Stomach smooth muscle (tissue), 2 donors: ENCODE measurements at regions not wholly inside any gene's neighbourhood (a gene's known extent, or its start where the extent isn't known, plus 50 kb on each side); places are given as distances from the start of the nearest gene placed in this dataset.

Source experiments
- H3K27ac ChIP-seq: one replicate; pipeline ENCODE4 v1.7.0; 2013; ENCODE audit warnings: mild to moderate bottlenecking, low read length, inconsistent platforms
- H3K27me3 ChIP-seq, 2 donors: one replicate each; pipeline ENCODE4 v1.7.0; 2013; ENCODE audit warnings: low read length in 2 of 2; ENCODE audit not compliant: insufficient read depth in 2 of 2, control insufficient read depth in 1 of 2
- H3K36me3 ChIP-seq, 2 donors: one replicate each; pipeline ENCODE4 v1.7.0; 2013; ENCODE audit warnings: low read length in 2 of 2; ENCODE audit not compliant: control insufficient read depth in 2 of 2, insufficient read depth in 2 of 2
- H3K4me1 ChIP-seq: one replicate; pipeline ENCODE4 v1.7.0; 2013; ENCODE audit warnings: low read length; ENCODE audit not compliant: control insufficient read depth, insufficient read depth
- H3K4me3 ChIP-seq, 2 donors: one replicate each; pipeline ENCODE4 v1.7.0; 2013; ENCODE audit warnings: low read length in 2 of 2
- H3K9ac ChIP-seq, 2 donors: one replicate each; pipeline ENCODE4 v1.7.0; 2013; ENCODE audit warnings: low read length in 2 of 2, mild to moderate bottlenecking in 1 of 2
- H3K9me3 ChIP-seq, 2 donors: one replicate each; pipeline ENCODE4 v1.7.0; 2013; ENCODE audit warnings: low read length in 2 of 2; ENCODE audit not compliant: control insufficient read depth in 2 of 2
- donor health status: healthy.
- donor health status: Pancreatic carcinoma.

DNA sequence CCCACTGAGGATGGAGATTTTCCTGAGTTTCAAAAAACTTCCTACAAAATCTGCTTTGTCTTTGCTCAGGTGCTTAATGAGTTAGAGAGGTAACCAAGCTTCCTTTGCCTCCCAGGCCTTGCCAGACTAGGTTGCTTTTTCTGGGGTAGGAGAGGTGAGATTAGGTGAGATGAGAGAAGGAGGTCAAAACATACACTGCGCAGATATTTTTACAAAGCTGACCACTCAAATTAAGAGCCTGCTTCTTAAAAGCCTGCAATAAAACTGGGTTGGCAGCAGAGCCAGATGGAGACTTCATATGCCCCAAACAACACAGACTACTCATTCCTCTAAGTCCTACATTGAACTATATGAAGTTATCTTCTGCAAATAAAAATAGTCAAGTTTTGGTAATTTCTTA lies 352.5 kb downstream of the NUF2 start:
- Histone ChIP-seq H3K9me3 (no peaks in the 10 kb centered on the region), H3K36me3 (no peaks in the 10 kb centered on the region), H3K27ac (no peak overlapping the region), H3K4me3 (no peak overlapping the region), H3K27me3 (no peaks in the 10 kb centered on the region), H3K9ac (no peak overlapping the region), H3K4me1 (no peaks in the 10 kb centered on the region)

DNA sequence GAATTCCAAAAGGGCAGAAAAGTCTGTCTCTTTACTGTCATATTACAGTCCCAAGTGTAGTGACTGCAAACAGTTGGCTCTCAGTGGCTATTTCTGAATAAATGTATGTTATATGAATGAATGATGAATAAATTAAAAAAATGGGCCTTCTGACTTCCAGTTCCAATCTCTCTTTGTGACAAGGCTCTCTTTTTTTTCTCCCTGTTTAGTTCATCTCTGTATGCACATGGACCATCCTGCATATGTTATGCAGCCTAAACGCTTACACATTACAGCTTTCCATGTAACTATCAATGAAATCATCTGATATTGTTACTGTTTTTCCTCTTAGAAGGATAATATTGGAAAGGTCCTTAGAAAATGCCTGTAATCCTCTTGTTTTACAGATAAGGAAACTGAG lies 363.0 kb downstream of the NUF2 start:
- no peaks in the 10 kb centered on the region for H3K27me3 ChIP-seq
- H3K36me3 ChIP-seq, result no peaks in the 10 kb centered on the region
- no peak overlapping the region for H3K4me3 ChIP-seq
- no peak overlapping the region for H3K27ac ChIP-seq
- H3K4me1 ChIP-seq, result no peaks in the 10 kb centered on the region
- no peak overlapping the region for H3K9ac ChIP-seq
- H3K9me3 ChIP-seq, result peaks cover 0 to 3% of the 10 kb centered on the region in 2 donors

DNA sequence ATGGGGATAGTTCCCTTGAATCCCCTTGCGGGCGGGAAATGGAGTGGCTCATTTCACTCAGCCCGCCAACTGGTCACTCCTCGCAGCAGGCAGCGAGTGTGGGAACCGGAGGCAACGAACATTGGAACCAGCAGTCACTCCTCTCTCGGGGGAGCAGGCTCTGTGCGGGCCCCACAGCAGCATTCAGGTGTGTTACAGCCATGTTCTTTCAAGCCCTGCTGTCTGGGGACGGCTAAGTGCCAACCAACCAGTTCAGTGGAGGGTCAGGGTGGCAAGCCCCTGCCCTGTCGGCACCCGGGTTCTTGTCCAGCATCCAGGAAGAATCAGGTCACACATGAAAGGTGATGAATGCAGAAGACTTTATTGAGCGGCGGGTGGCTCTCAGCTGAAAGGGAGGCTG lies 370.5 kb downstream of the NUF2 start:
- Histone ChIP-seq H3K9ac (no peak overlapping the region), H3K4me3 (no peak overlapping the region), H3K4me1 (no peaks in the 10 kb centered on the region), H3K27me3 (no peaks in the 10 kb centered on the region), H3K27ac (no peak overlapping the region), H3K9me3 (no peaks in the 10 kb centered on the region), H3K36me3 (no peaks in the 10 kb centered on the region)

DNA sequence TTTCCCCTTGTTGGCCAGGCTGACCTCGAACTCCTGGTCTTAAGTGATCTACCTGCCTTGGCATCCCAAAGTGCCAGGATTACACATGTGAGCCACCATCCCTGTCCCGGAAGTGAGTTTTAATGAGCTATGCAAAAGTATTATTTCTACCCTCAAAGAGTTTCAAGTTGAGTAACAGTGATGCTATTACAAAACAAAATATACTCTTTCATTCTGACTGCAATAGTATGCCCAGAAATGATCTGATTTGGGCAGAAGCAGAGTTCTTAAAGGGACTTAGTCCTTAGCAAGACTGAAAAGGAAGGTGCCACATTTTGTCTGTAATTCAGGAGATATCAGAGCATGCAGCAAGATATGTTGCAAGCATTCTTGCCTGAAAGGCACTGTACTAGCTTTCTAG lies 375.4 kb downstream of the NUF2 start:
- no peaks in the 10 kb centered on the region for H3K27me3 ChIP-seq
- H3K4me3 ChIP-seq, result no peak overlapping the region
- no peaks in the 10 kb centered on the region for H3K36me3 ChIP-seq
- H3K9me3 ChIP-seq, result no peaks in the 10 kb centered on the region
- H3K27ac ChIP-seq, result no peak overlapping the region
- H3K4me1 ChIP-seq, result no peaks in the 10 kb centered on the region
- H3K9ac ChIP-seq, result no peak overlapping the region

DNA sequence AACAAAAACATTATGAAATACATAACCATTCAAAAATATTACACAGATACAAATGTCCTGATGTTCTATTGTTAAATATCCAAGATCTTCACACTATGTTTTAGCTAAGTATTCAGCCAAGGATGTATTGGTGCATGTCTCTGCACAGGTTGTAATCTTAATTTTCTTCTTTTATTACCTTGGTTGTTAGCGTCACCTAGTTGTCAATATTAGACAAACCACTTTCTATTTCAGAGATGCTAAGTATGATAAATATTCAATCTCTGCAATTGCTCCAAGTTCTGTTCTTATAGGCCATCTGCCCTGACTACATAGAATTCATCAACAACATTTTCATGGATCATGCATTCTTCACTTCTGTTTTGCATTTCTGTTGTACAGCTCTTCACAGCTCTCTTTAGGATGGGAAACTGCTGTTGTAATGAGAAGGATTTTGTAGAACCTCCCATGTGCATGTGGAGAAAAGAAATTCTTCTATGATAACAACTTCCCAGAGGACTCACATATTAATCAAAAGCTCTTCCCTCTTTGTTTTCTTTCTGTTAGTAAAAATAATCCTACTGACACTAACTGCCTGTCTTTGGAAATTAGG lies 380.1 kb downstream of the NUF2 start:
- H3K9me3 ChIP-seq, result no peaks in the 10 kb centered on the region
- H3K4me1 ChIP-seq, result no peaks in the 10 kb centered on the region
- no peaks in the 10 kb centered on the region for H3K36me3 ChIP-seq
- no peak overlapping the region for H3K4me3 ChIP-seq
- H3K9ac ChIP-seq, result no peak overlapping the region
- no peak overlapping the region for H3K27ac ChIP-seq
- no peaks in the 10 kb centered on the region for H3K27me3 ChIP-seq

DNA sequence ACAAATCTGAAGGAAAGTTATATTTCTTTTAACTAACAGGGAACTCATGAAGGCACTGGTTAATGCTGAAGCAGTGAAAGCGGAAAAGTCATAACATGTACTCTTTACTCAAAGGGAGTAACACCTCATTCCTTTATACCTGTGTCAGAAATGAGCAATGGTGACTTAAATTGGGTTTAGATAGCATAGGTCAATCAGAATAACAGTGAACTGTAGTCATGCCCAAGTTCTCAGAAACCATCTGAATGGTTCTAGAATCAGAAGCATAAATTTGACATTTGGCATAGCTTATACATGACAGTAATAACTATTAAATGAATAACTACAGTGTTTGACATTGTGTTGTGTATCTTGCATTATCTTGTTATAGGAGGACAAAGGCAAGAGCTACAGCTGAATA lies 382.0 kb downstream of the NUF2 start:
- Histone ChIP-seq H3K27me3 (no peaks in the 10 kb centered on the region), H3K27ac (no peak overlapping the region), H3K9ac (no peak overlapping the region), H3K9me3 (no peaks in the 10 kb centered on the region), H3K4me1 (no peaks in the 10 kb centered on the region), H3K36me3 (no peaks in the 10 kb centered on the region), H3K4me3 (no peak overlapping the region)

DNA sequence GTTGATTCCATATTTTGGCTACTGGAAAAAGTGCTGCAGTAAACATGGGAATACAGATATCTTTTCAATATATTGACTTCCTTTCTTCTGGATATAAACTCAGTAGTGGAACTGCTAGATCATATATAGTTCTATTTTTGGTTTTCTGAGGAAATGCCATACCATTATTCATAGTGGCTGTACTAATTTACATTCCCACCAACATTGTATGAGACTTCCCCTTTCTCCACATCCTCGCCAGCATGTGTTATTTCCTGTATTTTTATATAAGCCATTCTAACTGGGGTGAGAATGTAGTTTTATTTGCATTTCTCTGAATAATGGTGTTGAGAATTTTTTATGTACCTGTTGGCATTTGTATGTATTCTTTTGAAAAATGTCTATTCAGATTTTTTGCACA lies 385.2 kb downstream of the NUF2 start:
- Histone ChIP-seq H3K27ac (no peak overlapping the region), H3K4me1 (no peaks in the 10 kb centered on the region), H3K9ac (no peak overlapping the region), H3K36me3 (no peaks in the 10 kb centered on the region), H3K4me3 (no peak overlapping the region), H3K27me3 (no peaks in the 10 kb centered on the region), H3K9me3 (peaks cover 0 to 2% of the 10 kb centered on the region in 2 donors)

DNA sequence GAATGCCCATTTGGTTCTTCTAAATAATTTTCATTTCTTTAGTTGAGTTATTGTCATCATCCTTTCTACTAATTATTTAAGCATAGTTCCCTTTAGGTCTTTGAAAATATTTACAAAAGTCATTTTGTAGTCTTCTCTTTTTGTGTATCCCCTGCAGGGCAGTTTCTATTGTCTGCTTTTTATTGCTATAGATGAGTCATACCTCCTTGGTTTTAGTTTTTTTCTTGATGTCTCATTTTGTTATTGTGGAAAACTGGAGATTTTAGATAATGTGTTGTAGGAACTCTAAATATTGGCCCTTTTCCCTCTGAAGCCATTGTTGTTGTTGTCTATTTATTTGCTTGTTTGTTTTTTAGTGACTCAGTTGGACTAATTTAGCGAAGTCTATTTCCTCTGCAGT lies 387.9 kb downstream of the NUF2 start:
- H3K36me3 ChIP-seq, result no peaks in the 10 kb centered on the region
- H3K27me3 ChIP-seq, result no peaks in the 10 kb centered on the region
- no peak overlapping the region for H3K27ac ChIP-seq
- peaks cover 0 to 2% of the 10 kb centered on the region in 2 donors for H3K9me3 ChIP-seq
- H3K4me3 ChIP-seq, result no peak overlapping the region
- no peaks in the 10 kb centered on the region for H3K4me1 ChIP-seq
- no peak overlapping the region for H3K9ac ChIP-seq

DNA sequence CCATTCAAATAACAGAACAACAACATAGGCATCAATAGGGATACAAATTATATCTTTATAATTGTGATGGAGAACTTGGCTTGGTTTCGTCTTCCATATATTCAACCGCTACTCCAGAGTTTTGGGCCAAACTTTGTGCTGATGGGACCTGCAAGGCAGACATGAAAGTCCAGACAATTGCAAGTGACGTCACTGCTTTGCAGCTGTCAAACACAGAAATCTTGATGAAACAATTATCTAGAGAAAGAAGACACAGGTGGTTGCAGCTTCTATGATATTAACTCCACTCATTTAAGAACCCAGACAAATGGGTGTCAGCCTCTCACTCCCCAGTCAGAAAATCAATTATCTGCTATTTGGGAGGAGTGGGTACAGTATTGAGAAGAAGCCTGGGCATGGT lies 390.6 kb downstream of the NUF2 start:
- Histone ChIP-seq H3K4me3 (no peak overlapping the region), H3K27me3 (no peaks in the 10 kb centered on the region), H3K9ac (no peak overlapping the region), H3K4me1 (no peaks in the 10 kb centered on the region), H3K27ac (no peak overlapping the region), H3K36me3 (no peaks in the 10 kb centered on the region), H3K9me3 (peaks cover 0 to 2% of the 10 kb centered on the region in 2 donors)

DNA sequence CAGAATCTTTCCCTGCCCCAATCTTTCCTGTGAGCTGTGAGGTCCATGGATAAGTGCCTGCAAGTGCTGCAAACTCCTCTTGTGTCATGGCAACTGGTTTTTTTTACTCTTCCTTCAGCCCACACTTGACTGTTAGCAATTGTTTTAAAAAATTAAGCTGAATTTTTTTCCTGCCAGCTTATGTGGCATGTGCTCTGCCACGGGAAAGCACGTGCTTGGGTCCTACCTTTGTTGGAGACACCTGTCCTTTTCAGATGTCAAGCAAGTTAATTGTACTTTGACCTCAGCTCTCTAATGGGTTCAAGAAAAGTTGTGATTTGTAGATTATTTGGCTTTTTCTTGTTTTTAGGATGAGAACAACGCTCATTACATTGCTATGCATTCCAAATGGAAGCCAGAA lies 398.5 kb downstream of the NUF2 start:
- no peaks in the 10 kb centered on the region for H3K27me3 ChIP-seq
- no peak overlapping the region for H3K9ac ChIP-seq
- no peaks in the 10 kb centered on the region for H3K4me1 ChIP-seq
- peaks cover 5 to 6% of the 10 kb centered on the region in 2 donors for H3K9me3 ChIP-seq
- no peak overlapping the region for H3K27ac ChIP-seq
- H3K4me3 ChIP-seq, result no peak overlapping the region
- H3K36me3 ChIP-seq, result no peaks in the 10 kb centered on the region

DNA sequence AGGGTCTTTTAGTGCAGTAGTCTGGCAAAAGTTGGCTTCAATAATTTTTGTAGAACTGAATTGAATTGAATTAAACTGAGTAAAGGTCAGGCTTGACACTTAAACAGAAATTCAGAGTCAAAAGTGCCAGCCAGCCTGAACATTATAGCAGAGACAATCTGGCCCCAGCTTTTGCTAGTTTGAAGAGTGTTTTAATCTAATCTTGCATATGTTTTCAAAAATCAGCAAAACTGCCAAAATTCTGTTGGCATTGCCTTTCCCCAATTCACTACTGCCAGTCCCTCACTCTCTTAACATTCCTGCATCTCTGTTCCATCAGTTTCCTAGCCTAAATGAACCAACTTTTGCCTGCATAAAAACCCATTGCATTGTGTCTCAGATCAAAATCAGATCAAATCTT lies 403.8 kb downstream of the NUF2 start:
- Histone ChIP-seq H3K9me3 (peaks cover 0 to 2% of the 10 kb centered on the region in 2 donors), H3K36me3 (no peaks in the 10 kb centered on the region), H3K9ac (no peak overlapping the region), H3K27ac (no peak overlapping the region), H3K27me3 (no peaks in the 10 kb centered on the region), H3K4me3 (no peak overlapping the region), H3K4me1 (no peaks in the 10 kb centered on the region)
